HL-60 (cell line): ENCODE measurements at regions not wholly inside any gene's neighbourhood (a gene's known extent, or its start where the extent isn't known, plus 50 kb on each side); places are given as distances from the start of the nearest gene placed in this dataset.

Experiments
- POLR2AphosphoS5 ChIP-seq: IDR thresholded peaks from 2 replicates; pipeline ENCODE4 v1.6.1; 2012; ENCODE audit warnings: low read depth
- TF ChIP-seq, protein P1 (sequence below): IDR thresholded peaks from one replicate; pipeline ENCODE4 v1.5.1; 2011; ENCODE audit warnings: low read length, control low read depth, inconsistent platforms; ENCODE audit not compliant: insufficient read depth

DNA sequence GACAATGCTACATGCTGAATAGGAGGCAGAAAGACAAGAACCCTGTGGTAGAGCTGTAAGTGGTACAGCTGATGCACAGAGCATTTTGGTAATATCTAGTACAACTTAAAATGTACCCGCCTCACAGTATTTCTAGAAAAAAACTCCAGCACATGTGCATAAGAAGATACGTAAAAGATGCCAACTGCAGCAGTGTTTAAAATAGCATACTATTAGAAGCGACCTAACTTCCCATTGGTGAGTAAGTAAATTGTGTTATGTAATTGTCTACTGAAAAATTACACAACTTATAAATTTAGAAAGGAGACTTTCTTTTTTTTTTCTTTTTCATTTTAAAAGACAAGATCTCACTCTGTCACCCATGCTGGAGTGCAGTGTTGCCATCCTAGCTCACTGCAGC lies 114.3 kb upstream of the CAND1 start:
- no peak for TF ChIP-seq POLR2AphosphoS5
- TF ChIP-seq, protein P1, sequence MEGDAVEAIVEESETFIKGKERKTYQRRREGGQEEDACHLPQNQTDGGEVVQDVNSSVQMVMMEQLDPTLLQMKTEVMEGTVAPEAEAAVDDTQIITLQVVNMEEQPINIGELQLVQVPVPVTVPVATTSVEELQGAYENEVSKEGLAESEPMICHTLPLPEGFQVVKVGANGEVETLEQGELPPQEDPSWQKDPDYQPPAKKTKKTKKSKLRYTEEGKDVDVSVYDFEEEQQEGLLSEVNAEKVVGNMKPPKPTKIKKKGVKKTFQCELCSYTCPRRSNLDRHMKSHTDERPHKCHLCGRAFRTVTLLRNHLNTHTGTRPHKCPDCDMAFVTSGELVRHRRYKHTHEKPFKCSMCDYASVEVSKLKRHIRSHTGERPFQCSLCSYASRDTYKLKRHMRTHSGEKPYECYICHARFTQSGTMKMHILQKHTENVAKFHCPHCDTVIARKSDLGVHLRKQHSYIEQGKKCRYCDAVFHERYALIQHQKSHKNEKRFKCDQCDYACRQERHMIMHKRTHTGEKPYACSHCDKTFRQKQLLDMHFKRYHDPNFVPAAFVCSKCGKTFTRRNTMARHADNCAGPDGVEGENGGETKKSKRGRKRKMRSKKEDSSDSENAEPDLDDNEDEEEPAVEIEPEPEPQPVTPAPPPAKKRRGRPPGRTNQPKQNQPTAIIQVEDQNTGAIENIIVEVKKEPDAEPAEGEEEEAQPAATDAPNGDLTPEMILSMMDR, result no peak
